A673 (cell line): ENCODE measurements at regions not wholly inside any gene's neighbourhood (a gene's known extent, or its start where the extent isn't known, plus 50 kb on each side); places are given as distances from the start of the nearest gene placed in this dataset.

Experiments
- CTCF ChIP-seq: fragments of 300-800, 200-600 bp; sonication (generic); conservative IDR thresholded peaks from 2 replicates; pipeline ENCODE4 v1.5.1; 2017; ENCODE audit warnings: low read depth, mild to moderate bottlenecking, antibody characterized with exemption, low read length, moderate library complexity, mixed read lengths
- EZH2 ChIP-seq: fragments of 200-600 bp; sonication (generic); IDR thresholded peaks from 2 replicates; pipeline ENCODE4 v1.6.1; 2017; ENCODE audit warnings: borderline replicate concordance, low read depth, mild to moderate bottlenecking, mixed read lengths, antibody characterized with exemption, low read length; ENCODE audit not compliant: poor library complexity, severe bottlenecking

GRCh38 chr13:38463048-38463447 is 113.4 kb downstream of the UFM1 start:
- no peak for TF ChIP-seq CTCF
- TF ChIP-seq EZH2: no peak
